GM19372 (cell line): ENCODE measurements at regions not wholly inside any gene's neighbourhood (a gene's known extent, or its start where the extent isn't known, plus 50 kb on each side); places are given as distances from the start of the nearest gene placed in this dataset.
"Not testable (repeated sequence)": the region's sequence is repeated elsewhere in the genome, so short reads cannot be mapped to it uniquely, and the experiment has no call there.

ENCODE experiments used
- ATAC-seq: cut with Tn5 transposase; IDR thresholded peaks from one replicate; pipeline ENCODE4 v1.9.1; 2021; ENCODE audit warnings: mild to moderate bottlenecking, low read depth, moderate library complexity; ENCODE audit not compliant: unreplicated experiment

DNA sequence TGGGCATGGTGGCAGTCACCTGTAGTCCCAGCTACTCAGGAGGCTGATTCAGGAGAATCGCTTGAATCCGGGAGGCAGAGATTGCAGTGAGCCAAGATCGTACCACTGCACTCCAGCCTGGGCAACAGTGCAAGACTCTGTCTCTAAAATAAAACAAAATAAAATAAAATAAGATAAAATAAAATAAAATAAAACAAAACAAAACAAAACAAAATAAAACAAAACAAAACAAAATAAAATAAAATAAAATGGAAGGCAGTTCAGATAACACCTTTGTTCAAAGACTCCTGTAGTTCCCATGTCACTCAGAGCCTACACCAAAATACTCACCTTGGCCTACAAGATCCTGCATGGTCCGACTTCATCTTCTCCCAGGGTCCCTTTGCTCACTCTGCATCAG, 61.3 kb downstream of the SYF2 start:
- not testable (repeated sequence) for ATAC-seq

DNA sequence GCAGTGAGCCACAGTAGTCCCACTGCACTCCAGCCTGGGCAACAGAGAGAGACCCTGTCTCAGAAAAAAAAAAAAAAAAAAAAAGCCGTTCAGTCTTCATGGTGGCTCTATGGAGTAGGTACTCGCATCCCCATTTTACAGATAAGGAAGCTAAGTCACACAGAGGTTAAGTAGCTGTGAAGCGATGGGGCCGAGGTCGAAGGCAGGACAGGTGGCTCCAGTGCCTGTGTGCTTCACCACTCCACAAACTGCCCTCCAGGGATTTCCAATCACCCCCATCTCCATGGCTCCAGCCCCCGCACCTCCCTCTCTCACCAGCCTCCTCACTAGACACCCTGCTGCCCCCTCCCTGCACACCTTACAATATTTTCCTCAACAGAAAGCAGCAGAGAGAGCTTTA, 61.9 kb downstream of the SYF2 start:
- no peak for ATAC-seq

DNA sequence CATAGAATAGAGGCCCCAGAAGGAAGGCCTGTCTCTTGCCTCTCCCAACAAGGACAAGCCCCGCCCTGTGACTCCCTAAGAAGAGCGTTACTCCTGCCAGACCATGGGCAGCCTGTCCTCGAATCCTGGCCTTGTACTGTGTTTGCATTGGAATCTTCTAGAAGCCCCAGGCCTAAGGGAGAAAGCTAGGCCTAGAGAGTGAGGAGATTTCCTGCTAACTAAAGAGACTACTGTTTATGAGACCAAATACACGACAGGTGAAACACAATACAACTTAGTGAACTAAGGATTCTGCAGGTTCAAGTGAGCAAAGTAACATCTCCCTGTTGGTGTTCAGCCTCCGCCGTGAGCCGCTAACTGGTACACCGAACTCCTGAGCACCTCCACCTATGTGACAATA, 62.7 kb downstream of the SYF2 start:
- no peak for ATAC-seq

DNA sequence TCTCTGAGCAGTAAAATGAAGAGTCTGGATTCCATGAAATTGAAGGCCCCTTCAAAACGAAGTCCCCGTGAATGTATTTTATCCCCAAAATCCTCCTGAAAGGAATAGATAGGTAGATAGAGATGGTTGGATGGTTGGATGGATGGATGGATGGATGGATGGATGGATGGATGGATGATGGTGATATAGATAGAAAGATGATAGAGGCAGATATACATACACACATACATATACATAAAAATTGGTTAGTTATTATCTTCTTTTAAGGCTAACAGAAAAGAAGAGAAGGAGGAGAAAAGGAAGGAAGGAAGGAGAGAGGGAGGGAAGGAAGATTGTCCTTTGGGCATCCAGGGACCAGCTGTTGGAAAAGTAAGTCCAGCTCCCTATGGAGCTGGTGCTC, 63.1 kb downstream of the SYF2 start:
- ATAC-seq, result no peak

DNA sequence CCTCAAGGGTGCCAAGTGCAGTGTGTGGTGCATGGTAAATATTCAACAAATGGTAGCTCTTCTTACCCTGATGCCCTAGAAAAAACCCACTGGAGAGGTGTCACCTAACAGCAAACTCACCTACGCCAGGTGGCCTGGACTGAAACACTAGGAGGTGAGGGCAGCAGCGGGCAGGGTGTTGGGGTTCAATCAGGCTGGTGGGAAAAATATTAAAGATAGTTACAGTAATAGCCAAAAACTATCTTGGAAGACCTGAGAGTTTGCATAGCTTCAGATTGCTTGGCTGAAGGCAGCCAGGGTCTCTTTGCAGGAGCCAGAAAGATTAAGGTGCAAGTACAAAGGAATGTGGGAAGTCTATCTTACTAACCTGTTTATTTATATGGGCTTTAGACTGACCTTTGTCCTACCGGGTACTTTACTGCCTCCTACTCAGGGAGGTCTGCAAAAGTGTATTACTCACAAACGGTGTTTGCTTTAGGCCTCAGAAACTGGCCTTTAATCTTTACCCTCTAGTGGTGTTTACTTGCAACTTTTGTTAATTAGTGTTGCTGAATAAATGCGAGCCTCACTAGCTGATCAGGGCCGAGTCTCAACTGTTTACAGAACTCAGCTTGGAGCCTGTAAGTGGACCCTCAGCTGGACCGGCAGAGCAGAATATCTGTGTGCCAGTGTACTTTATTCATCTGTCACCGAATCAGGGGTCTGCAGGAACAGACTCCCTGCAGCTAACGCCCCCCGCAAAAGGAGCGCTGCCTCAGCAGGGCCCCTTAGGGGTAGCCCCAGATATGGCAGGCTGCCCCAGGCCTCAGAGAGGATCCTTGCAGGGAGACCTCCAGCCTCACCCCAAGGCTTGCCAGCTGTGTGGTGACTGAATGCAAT, 63.9 kb downstream of the SYF2 start:
- ATAC-seq, result no peak

DNA sequence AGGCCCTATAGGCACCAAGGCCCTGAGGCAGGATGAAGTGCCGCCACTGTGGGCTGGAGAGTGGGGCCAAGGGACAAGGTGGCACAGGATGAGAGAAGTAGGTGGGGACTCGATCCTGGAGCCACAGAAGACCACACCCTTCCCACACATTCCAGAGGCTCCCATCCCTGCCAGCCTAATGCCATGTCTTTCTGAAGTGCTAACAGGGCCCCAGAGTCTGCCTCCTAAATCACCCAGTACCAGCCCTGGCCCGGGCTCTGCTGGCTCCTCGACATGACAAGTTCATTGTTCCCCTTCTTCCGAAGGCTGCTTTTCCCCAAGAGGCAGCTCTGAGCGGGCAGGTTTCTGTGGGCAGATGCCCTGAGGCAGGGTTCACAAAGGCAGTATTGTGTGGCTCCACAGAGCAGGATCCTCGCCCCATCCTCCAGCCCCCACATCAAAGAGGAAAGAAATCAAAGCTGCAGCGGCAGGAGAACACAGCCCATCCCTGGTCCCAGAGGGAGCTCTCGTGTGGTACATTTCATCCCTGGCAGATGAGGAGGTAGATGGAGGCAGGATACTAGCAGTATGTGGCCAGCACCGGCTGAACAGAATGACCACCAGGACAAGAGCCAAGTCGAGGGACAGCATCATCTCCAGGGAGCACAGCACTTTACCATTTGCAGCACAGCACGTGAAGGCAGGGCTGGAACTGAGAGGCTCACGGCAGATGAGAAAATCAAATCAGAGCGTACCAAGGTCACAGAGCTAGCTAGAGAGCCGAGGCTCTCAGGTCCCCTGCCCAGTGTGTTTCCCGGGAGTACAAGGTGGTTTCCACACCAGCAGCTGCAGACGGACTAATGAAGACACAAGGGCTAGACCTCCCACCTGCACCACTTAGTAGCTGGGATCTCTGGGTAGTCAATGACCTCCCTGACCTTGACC, 64.8 kb downstream of the SYF2 start:
- no peak for ATAC-seq

DNA sequence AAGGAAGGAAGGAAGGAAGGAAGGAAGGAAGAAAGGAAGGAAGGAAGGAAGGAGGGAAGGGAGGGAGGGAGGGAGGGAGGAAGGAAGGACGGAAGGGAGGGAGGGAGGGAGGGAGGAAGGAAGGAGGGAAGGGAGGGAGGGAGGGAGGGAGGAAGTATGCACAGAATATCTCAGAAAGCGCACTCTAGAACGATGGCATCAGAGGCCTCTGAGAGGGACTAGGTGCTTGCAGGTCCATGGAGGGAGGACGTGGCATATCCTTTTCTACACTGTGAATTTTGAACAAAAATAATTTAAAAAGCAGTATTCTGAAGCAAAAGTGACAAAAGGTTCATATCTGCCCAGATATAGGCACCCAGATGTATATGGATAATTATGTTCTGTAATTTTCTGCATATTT, 65.5 kb downstream of the SYF2 start:
- no peak for ATAC-seq

DNA sequence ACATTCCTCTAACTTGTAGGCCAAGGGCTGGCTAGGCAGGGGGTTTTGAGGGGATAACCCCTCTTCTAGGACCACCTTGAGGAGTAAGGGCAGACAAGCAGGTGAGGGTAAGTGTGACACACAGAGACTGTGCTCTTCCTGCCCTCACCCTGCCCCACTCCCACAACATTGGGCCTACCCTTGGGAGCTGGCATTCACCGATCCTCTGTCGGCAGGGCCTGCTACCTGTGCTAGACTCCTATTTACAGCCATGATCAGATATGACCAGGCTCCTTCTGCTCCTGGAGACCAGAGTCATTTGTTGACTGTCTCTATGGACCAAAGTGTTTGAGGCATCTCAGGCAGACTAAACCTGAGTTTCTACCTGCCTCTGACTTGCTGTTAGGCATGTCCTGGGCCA, 68.3 kb downstream of the SYF2 start:
- ATAC-seq, result no peak

DNA sequence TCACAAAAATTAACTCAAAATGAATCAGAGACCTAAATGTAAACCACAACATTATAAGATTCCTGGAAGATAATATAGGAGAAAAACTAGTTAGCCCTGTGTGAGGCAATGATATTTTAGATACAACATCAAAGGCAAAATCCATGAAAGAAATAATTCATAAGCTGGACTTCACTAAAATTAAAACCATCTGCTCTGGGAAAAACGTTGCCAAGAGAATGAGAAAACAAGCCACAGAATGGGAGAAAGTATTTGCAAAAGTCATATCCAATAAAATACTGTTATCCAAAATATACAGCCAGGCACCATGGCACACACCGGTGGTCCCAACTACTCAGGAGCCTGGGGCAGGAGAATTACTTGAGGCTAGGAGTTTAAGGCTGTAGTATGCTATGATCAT, 70.3 kb downstream of the SYF2 start:
- no peak for ATAC-seq

DNA sequence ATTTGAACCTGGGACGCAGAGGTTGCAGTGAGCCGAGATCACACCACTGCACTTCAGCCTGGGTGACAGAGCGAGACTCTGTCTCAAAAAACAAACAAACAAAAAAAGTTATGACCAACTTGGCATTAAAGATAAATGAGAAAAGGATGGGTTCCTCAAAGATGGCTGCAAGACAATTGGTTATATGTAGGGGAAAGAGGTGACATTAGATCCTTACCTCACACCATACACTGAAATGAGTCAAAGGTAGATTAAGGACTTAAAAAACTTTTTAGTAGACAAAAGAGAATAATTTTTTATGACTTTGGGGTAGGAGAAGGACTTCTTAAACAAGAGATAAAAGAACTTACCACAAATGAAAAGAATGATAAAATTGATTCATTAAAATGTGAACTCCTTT, 74.5 kb downstream of the SYF2 start:
- ATAC-seq, result no peak

DNA sequence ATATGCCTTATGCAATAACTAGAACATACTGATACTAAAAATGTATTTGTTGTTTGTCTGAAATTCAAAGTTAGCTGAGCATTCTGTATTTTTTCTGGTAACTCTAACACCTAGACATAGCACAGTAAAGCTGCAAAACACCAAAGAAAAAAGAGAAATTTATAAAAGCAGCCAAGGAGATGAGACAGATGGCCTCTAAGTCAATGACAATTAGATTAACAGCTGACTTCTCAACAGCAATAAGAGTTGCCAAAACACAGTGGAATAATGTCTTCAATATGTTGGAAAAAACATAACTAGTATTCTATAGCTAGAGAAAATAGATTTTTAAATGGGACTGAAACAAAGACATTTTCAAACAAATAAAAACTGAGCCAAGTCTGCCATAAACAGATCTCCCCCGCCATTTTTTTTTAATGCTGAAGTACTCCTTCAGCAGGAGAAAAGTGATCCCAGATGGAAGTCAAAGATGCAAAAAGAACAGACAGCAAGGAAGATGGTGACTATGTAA, 81.3 kb downstream of the SYF2 start:
- no peak for ATAC-seq

DNA sequence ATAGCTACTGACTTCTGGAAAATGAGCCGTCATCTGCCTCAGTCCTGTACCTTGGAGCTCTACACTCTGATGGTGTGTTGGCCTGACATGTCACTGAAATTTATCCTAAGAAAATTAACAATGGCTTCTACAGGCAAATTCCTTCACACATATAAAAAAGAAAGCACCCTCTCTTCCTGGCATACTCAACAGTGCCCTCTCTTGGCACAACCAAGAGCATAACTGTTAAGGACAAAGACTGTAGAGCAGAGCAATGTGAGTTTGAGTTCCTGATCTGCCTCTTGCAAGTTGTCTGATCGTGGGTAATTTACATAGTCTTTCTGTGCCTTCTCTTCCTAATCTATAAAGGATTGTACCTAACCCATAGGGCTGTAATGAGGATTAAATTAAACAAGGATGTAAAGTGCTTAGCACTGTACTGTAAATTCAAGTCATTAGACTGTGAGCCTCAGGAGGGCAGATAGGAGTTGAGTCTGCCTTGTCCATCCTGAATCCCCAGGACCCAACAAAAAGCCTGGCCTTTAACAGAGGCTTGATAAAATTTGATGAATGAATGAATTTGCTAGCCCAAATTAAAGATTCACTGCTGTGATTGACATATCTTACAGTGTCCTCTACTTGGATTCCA, 83.5 kb downstream of the SYF2 start:
- ATAC-seq, result no peak

DNA sequence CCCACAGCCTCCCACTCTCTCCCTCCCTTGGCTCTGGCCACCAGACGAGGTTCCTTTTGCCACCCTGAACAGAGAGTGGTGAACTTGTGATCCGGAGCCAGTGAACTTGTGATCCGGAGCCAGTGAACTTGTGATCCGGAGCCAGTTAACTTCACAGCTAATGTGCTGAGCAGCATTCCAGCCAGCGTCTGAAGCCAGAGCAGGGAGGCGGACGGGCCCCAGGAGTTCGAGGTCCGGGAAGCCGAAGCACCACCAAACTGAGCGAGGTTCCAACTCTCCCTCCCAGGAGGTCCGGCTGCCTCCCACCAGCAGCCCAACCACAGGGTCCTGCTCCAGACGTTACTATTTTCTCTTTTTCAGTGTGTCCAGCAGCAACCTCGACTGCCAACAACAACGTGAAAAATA, 85.8 kb downstream of the SYF2 start:
- ATAC-seq, result no peak

DNA sequence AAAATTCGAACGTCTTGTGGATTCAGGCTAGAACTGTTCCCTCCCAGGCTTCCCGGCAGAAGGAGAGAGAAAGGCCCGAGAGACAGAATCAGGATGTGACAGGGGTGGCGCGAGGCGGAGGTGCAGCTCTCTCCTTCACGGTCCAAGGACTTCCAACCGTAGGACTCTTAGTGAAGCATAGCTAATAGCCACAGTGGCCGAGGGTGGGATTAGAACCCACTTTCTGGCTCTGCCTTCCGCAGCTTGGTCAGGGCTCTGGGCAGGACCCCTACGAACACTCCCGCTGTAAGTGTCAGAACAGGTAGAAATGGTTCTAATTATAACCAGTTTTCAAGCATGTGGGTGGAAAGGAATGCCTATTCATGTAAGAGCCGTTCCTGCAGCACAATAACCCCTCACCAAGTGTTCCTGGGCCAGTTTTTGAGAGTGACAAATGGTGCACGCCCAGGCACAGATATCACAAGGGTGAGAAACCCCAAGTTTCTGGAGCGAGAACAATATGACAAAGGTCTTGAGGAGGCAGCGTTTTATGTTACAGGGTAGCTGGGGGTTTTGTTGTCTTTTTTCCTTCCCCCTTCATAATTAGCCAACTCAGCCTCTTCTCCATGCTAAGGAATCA, 86.4 kb downstream of the SYF2 start:
- no peak for ATAC-seq

DNA sequence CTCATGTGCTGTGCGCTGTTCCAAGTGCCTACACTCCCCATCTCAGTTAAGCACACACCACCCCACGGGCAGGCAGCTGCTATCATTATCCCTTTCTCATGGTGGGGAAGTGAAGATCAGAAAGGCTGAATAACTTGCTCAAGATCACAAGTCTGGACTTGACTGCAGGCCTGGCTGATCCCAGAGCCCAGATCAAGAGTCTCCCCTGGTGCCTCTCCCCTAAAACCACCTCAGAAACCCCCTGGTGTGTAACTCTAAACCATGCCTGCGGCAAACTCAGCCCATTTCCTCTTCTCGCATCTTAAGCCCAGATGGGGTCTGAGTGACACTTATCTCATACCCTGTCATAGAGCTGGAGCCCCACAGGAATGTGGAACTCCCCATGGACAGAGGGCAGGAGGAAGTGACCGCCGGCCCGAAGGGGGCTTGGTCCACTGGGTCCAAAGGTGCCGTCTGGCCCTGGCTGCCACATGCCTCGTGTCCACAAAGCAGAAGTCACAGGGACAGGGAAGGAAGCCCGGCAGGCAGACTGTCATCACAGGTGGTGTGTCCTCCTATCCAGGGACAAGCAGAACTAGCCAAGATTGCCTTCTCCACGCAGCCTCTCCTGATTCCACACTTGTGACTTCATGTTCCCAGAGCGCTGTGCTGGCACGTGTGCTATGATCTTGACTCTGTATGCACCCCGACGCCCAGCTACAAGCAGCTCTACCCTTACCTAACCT, 92.1 kb downstream of the SYF2 start:
- peak; percentile 86 for ATAC-seq

DNA sequence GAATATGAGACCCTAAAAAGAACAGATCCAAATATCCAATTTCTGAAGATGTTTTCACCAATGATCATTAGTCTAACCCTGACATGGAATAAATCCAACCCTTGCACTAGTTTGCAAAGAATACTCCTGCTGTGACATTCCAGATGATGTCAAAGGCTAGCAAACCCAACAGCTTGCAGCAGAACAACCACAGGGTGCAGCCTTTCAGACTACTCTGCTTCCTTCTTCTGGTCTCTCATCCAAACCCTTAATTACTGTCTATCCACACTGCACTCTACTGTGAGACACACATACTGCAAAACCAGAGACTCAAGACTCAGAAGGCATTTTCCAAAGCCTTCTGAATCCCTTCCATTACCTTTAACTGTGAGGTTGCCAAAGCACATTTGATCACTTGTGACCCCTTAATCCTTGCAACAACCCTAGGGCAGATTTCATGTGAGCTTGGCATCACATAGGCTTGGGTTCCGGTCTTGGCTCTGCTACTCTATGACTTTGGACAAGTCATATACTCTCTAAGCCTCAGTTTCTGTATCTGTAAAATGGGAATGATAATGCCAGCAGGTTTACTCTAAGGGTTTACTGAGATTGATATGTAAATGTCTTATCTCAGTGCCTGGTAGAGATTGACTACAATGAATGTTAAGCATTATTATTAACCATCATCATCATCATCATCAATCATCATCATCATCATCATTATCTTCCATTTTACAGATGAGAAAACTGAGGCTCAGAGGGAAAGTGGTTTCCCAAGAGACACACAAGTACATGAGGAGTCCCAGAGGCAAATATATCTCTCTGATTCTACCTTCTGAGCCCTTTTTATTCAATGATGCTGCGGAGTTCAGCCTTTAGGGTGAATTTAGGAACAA, 94.5 kb downstream of the SYF2 start:
- ATAC-seq, result no peak

DNA sequence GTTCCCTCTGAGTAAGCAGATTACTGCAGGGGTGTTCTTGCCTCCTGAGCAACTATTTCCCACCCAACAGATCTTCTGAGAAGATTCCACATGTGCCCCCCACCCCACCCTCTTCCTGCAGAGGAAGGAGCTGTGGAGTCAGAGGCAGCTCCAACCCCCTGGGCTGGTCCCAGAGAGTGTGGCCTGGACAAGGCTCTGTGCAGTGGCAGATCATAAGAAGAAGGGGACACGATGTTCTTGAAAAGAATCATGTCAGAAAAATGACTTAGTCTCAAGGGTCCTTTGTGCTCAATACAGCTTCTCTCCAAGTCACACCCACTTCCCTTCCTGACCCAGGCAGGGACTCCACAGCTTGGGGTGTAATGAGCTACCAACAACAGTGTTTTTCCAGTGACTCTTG, 95.2 kb downstream of the SYF2 start:
- no peak for ATAC-seq

DNA sequence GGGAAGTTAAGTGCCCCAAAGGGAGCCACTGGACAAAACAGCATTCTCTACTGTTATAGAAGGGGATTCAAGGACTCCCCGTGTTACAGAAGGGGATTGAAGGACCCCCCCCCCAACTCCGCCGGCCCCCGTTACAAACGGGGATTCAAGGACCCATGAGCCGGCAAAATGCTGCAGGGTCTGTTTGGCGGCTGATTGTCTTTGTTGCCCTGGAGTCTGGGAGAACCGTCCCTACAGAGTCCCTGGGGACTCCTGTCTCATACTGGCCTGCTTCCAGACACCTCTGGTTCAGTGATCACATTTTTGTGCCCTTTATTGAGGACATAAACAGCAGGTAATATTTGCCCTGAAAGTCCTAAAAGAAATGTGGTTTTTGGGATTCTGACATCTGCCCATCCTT, 96.4 kb downstream of the SYF2 start:
- no peak for ATAC-seq
